ENCODE measurements at regions not wholly inside any gene's neighbourhood (a gene's known extent, or its start where the extent isn't known, plus 50 kb on each side); places are given as distances from the start of the nearest gene placed in this dataset.

- Histone ChIP-seq H3K9me3 (ENCODE audit: control insufficient read depth in 4 of 4, low read length in 3 of 4) (no peaks in the 10 kb centered on the region), H3K27ac (ENCODE audit: low read depth in 1 of 2, low read length in 2 of 2) (no peak overlapping the region), H3K4me1 (ENCODE audit: control insufficient read depth in 4 of 4, insufficient read depth in 4 of 4, low read length in 3 of 4) (no peaks in the 10 kb centered on the region), H3K36me3 (ENCODE audit: control insufficient read depth in 4 of 4, insufficient read depth in 3 of 4, low read depth in 1 of 4, low read length in 3 of 4) (no peaks in the 10 kb centered on the region), H3K27me3 (ENCODE audit: control insufficient read depth in 4 of 4, insufficient read depth in 4 of 4, low read length in 3 of 4) (no peaks in the 10 kb centered on the region), H3K9ac (ENCODE audit: low read depth in 1 of 2, low read length in 2 of 2) (no peak overlapping the region), H3K4me3 (ENCODE audit: low read depth in 1 of 3, low read length in 3 of 3) (no peak overlapping the region)
- TF ChIP-seq YY1 (IDR thresholded peaks at IDR 0.05) (no peak), MAX (IDR thresholded peaks at IDR 0.05) (no peak), ZBTB33 (IDR thresholded peaks at IDR 0.05) (no peak), NR2F2 (IDR thresholded peaks at IDR 0.05) (no peak)
- DNase-seq (ENCODE audit: low spot score): no peak
Measured at GRCh38 chr20:12044969-12045368, 127.3 kb downstream of the BTBD3 start.

- no peak for DNase-seq (ENCODE audit: low spot score)
- WGBS: 90% methylated on average over 1 of the region's 1 CpG
- TF ChIP-seq CTCF (IDR thresholded peaks at IDR 0.05; ENCODE audit: low read depth, low read length, missing input control) (no peak), NR2F2 (IDR thresholded peaks at IDR 0.05) (no peak), RAD21 (IDR thresholded peaks at IDR 0.05) (no peak), HNF4A (conservative IDR thresholded peaks at IDR 0.05) (no peak), FOXA1 (IDR thresholded peaks at IDR 0.05) (no peak), GABPA (IDR thresholded peaks at IDR 0.05 in 1 of 2, conservative IDR thresholded peaks at IDR 0.05 in 1 of 2) (no peak), SP1 (IDR thresholded peaks at IDR 0.05) (no peak), HNF4G (IDR thresholded peaks at IDR 0.05) (no peak), JUND (IDR thresholded peaks at IDR 0.05) (no peak), ATF3 (IDR thresholded peaks at IDR 0.05) (no peak), TAF1 (conservative IDR thresholded peaks at IDR 0.05) (no peak)
- Histone ChIP-seq H3K9me3 (ENCODE audit: control insufficient read depth in 4 of 4, low read length in 3 of 4) (no peaks in the 10 kb centered on the region), H3K27me3 (ENCODE audit: control insufficient read depth in 4 of 4, insufficient read depth in 4 of 4, low read length in 3 of 4) (no peaks in the 10 kb centered on the region), H3K27ac (ENCODE audit: low read depth in 1 of 2, low read length in 2 of 2) (no peak overlapping the region), H3K4me1 (ENCODE audit: control insufficient read depth in 4 of 4, insufficient read depth in 4 of 4, low read length in 3 of 4) (no peaks in the 10 kb centered on the region), H3K36me3 (ENCODE audit: control insufficient read depth in 4 of 4, insufficient read depth in 3 of 4, low read depth in 1 of 4, low read length in 3 of 4) (no peaks in the 10 kb centered on the region), H3K4me3 (ENCODE audit: low read depth in 1 of 3, low read length in 3 of 3) (no peak overlapping the region), H3K9ac (ENCODE audit: low read depth in 1 of 2, low read length in 2 of 2) (no peak overlapping the region)
Measured at GRCh38 chr20:12047838-12048432, 130.2 kb downstream of the BTBD3 start.

GRCh38 chr20:12049125-12049524 lies 131.4 kb downstream of the BTBD3 start:
- no peak for DNase-seq (ENCODE audit: low spot score)
- 94% methylated on average over 2 of the region's 2 CpGs for WGBS
- no peak for TF ChIP-seq ATF3 (IDR thresholded peaks at IDR 0.05)
- no peak for TF ChIP-seq GABPA (IDR thresholded peaks at IDR 0.05 in 1 of 2, conservative IDR thresholded peaks at IDR 0.05 in 1 of 2)
- TF ChIP-seq FOXA1 (IDR thresholded peaks at IDR 0.05): no peak
- no peak for TF ChIP-seq FOXA2 (IDR thresholded peaks at IDR 0.05)
- TF ChIP-seq TAF1 (conservative IDR thresholded peaks at IDR 0.05): no peak
- no peak for TF ChIP-seq YY1 (IDR thresholded peaks at IDR 0.05)
- TF ChIP-seq NR2F2 (IDR thresholded peaks at IDR 0.05): no peak
- no peak for TF ChIP-seq EGR1 (IDR thresholded peaks at IDR 0.05; ENCODE audit: low read depth in 2 of 2)
- no peak for TF ChIP-seq RXRA (IDR thresholded peaks at IDR 0.05)
- TF ChIP-seq JUND (IDR thresholded peaks at IDR 0.05): no peak
- no peak for TF ChIP-seq HNF4G (IDR thresholded peaks at IDR 0.05)
- TF ChIP-seq ZBTB33 (IDR thresholded peaks at IDR 0.05): no peak
- no peak for TF ChIP-seq RAD21 (IDR thresholded peaks at IDR 0.05)
- no peak for TF ChIP-seq MAX (IDR thresholded peaks at IDR 0.05)
- no peak for TF ChIP-seq HNF4A (conservative IDR thresholded peaks at IDR 0.05)

More at GRCh38 chr20:12049125-12049524, 131.4 kb downstream of the BTBD3 start:
- Histone ChIP-seq H3K36me3 (ENCODE audit: control insufficient read depth in 4 of 4, insufficient read depth in 3 of 4, low read depth in 1 of 4, low read length in 3 of 4) (no peaks in the 10 kb centered on the region), H3K9ac (ENCODE audit: low read depth in 1 of 2, low read length in 2 of 2) (no peak overlapping the region), H3K27ac (ENCODE audit: low read depth in 1 of 2, low read length in 2 of 2) (no peak overlapping the region), H3K9me3 (ENCODE audit: control insufficient read depth in 4 of 4, low read length in 3 of 4) (no peaks in the 10 kb centered on the region), H3K4me1 (ENCODE audit: control insufficient read depth in 4 of 4, insufficient read depth in 4 of 4, low read length in 3 of 4) (no peaks in the 10 kb centered on the region), H3K4me3 (ENCODE audit: low read depth in 1 of 3, low read length in 3 of 3) (no peak overlapping the region), H3K27me3 (ENCODE audit: control insufficient read depth in 4 of 4, insufficient read depth in 4 of 4, low read length in 3 of 4) (no peaks in the 10 kb centered on the region)
